ENCODE measurements at regions not wholly inside any gene's neighbourhood (a gene's known extent, or its start where the extent isn't known, plus 50 kb on each side); places are given as distances from the start of the nearest gene placed in this dataset.

- no peak for DNase-seq (ENCODE audit: low read depth in 2 of 2)
Measured at GRCh38 chr2:221135699-221136098, 436.4 kb downstream of the EPHA4 start.

- no peak for DNase-seq (ENCODE audit: low read depth in 2 of 2)
Measured at GRCh38 chr2:221137385-221137784, 434.7 kb downstream of the EPHA4 start.

GRCh38 chr2:221142341-221142740 is 429.8 kb downstream of the EPHA4 start:
- DNase-seq (ENCODE audit: low read depth in 2 of 2), result no peak

GRCh38 chr2:221143231-221143630 is 428.9 kb downstream of the EPHA4 start:
- no peak for DNase-seq (ENCODE audit: low read depth in 2 of 2)

GRCh38 chr2:221144909-221145308 is 427.2 kb downstream of the EPHA4 start:
- no peak for DNase-seq (ENCODE audit: low read depth in 2 of 2)

GRCh38 chr2:221145396-221145795 is 426.7 kb downstream of the EPHA4 start:
- DNase-seq (ENCODE audit: low read depth in 2 of 2), result no peak

GRCh38 chr2:221153226-221153625 is 418.9 kb downstream of the EPHA4 start:
- DNase-seq (ENCODE audit: low read depth in 2 of 2), result no peak

- DNase-seq (ENCODE audit: low read depth in 2 of 2), result no peak
Measured at GRCh38 chr2:221154176-221154575, 417.9 kb downstream of the EPHA4 start.

- DNase-seq (ENCODE audit: low read depth in 2 of 2), result no peak
Measured at GRCh38 chr2:221156062-221156734, 415.9 kb downstream of the EPHA4 start.

- DNase-seq (ENCODE audit: low read depth in 2 of 2), result no peak
Measured at GRCh38 chr2:221161186-221161585, 410.9 kb downstream of the EPHA4 start.

- no peak for DNase-seq (ENCODE audit: low read depth in 2 of 2)
Measured at GRCh38 chr2:221166292-221166691, 405.8 kb downstream of the EPHA4 start.

GRCh38 chr2:221167561-221167960 is 404.5 kb downstream of the EPHA4 start:
- no peak for DNase-seq (ENCODE audit: low read depth in 2 of 2)

GRCh38 chr2:221169724-221170123 is 402.4 kb downstream of the EPHA4 start:
- DNase-seq (ENCODE audit: low read depth in 2 of 2), result no peak

GRCh38 chr2:221170548-221170947 is 401.6 kb downstream of the EPHA4 start:
- DNase-seq (ENCODE audit: low read depth in 2 of 2), result no peak

GRCh38 chr2:221176667-221177066 is 395.4 kb downstream of the EPHA4 start:
- no peak for DNase-seq (ENCODE audit: low read depth in 2 of 2)

- no peak for DNase-seq (ENCODE audit: low read depth in 2 of 2)
Measured at GRCh38 chr2:221178139-221178538, 394.0 kb downstream of the EPHA4 start.

GRCh38 chr2:221186873-221187272 is 385.2 kb downstream of the EPHA4 start:
- no peak for DNase-seq (ENCODE audit: low read depth in 2 of 2)

GRCh38 chr2:221189431-221190067 is 382.6 kb downstream of the EPHA4 start:
- no peak for DNase-seq (ENCODE audit: low read depth in 2 of 2)

GRCh38 chr2:221195829-221196228 is 376.3 kb downstream of the EPHA4 start:
- DNase-seq (ENCODE audit: low read depth in 2 of 2), result no peak

- DNase-seq (ENCODE audit: low read depth in 2 of 2), result no peak
Measured at GRCh38 chr2:221197225-221197856, 374.8 kb downstream of the EPHA4 start.

GRCh38 chr2:221198309-221198708 is 373.8 kb downstream of the EPHA4 start:
- DNase-seq (ENCODE audit: low read depth in 2 of 2), result no peak

GRCh38 chr2:221200184-221200839 is 371.8 kb downstream of the EPHA4 start:
- no peak for DNase-seq (ENCODE audit: low read depth in 2 of 2)

GRCh38 chr2:221202431-221202830 is 369.7 kb downstream of the EPHA4 start:
- DNase-seq (ENCODE audit: low read depth in 2 of 2), result no peak
